ENCODE measurements at regions not wholly inside any gene's neighbourhood (a gene's known extent, or its start where the extent isn't known, plus 50 kb on each side); places are given as distances from the start of the nearest gene placed in this dataset.

DNA sequence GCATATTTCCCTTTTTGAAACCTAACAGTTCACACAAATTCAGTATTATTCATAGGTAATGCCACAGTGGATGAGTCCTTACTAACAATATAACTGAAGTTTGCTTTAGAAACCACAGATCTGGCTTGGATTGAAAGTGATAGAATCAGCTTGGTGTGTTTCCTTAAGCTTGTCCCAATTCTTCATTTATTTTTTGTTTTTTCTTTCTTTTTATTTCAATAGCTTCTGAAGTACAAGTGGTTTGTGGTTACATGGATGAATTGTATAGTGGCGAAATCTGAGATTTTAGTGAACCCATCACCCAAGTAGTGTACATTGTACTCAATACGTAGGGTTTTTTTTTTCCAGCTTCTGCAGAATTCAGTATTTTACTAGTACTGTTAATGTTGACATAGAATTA lies 518.2 kb upstream of the SEMA3D start:
- no peak for DNase-seq (ENCODE audit: extremely low spot score)
- Histone ChIP-seq H3K27me3 (no peaks in the 10 kb centered on the region), H3K4me1 (no peaks in the 10 kb centered on the region), H3K27ac (replicated peaks in 1 of 4) (no peak overlapping the region), H3K4me3 (no peak overlapping the region), H3K36me3 (no peaks in the 10 kb centered on the region), H3K9me3 (no peaks in the 10 kb centered on the region)
- TF ChIP-seq POLR2AphosphoS5 (IDR thresholded peaks at IDR 0.05) (no peak), EP300 (IDR thresholded peaks at IDR 0.05) (no peak), POLR2A (IDR thresholded peaks at IDR 0.05; ENCODE audit: low read depth) (no peak)
- TF ChIP-seq, protein P1, sequence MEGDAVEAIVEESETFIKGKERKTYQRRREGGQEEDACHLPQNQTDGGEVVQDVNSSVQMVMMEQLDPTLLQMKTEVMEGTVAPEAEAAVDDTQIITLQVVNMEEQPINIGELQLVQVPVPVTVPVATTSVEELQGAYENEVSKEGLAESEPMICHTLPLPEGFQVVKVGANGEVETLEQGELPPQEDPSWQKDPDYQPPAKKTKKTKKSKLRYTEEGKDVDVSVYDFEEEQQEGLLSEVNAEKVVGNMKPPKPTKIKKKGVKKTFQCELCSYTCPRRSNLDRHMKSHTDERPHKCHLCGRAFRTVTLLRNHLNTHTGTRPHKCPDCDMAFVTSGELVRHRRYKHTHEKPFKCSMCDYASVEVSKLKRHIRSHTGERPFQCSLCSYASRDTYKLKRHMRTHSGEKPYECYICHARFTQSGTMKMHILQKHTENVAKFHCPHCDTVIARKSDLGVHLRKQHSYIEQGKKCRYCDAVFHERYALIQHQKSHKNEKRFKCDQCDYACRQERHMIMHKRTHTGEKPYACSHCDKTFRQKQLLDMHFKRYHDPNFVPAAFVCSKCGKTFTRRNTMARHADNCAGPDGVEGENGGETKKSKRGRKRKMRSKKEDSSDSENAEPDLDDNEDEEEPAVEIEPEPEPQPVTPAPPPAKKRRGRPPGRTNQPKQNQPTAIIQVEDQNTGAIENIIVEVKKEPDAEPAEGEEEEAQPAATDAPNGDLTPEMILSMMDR (IDR thresholded peaks at IDR 0.05): no peak
- WGBS: 96% methylated on average over 2 of the region's 2 CpGs
- intact Hi-C loops (cut with DNase I): no loop called here

DNA sequence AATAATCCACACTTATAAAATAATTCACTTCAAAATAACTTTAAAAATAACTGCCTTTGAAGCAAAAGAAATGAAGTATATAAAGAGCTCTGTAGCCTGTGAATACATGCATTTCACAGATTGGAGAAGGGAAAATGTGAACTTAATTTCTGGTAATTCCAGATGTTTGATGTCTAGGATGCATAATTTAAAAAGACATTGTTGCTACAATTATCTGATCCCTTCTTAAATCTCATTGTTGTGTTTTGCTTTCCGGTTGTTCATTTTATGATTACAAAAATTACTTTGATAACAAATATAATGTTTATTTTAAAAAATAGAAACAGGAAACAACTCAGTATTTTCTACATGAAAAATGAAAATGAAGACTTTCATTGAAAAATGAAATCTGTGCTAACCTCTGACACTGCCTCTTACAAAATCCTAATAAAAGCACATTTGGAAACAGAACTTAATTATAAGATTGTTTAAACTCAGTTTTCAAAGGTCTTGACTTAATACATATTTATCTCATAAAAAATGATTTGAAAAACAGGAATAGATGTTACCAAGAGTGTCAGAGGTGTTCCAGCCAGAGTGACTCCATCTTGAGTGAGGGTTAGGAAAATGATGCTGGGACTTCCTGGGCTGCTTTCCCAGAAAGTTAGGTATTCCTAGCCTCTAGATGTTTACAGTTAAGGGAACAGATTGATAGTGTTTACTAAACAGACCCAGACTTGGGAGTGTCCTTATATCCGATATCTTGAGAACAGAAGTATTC lies 516.6 kb upstream of the SEMA3D start:
- TF ChIP-seq, protein P1 (IDR thresholded peaks at IDR 0.05): no peak
- no peak for TF ChIP-seq POLR2A (IDR thresholded peaks at IDR 0.05; ENCODE audit: low read depth)
- DNase-seq (ENCODE audit: extremely low spot score): no peak
- Histone ChIP-seq H3K4me1 (no peaks in the 10 kb centered on the region), H3K4me3 (no peak overlapping the region), H3K36me3 (no peaks in the 10 kb centered on the region), H3K9me3 (no peaks in the 10 kb centered on the region), H3K27ac (replicated peaks in 1 of 4) (no peak overlapping the region), H3K27me3 (no peaks in the 10 kb centered on the region)
- 69% methylated on average over 2 of the region's 2 CpGs for WGBS
- intact Hi-C loops (cut with DNase I): no loop called here

DNA sequence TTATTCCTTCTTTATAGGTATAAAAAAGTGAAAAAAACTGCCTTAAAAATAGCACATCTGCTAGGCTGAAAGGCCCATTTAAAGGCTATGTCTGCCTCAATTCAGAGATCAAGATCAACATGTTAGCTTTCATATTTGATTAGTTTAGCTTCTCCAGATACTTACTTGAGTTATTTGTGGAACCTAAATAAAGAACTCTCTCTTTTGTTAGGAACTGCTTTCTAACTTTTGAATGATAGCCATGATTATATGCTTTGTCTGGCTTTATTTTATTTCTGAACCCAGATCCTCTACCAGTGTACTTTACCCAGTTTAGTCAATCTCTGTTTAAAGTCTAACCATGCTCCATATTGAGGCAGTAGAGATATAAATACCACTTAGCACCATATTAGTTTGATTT lies 515.5 kb upstream of the SEMA3D start:
- TF ChIP-seq, protein P1 (IDR thresholded peaks at IDR 0.05): no peak
- TF ChIP-seq POLR2AphosphoS5 (IDR thresholded peaks at IDR 0.05) (no peak), EP300 (IDR thresholded peaks at IDR 0.05) (no peak), POLR2A (IDR thresholded peaks at IDR 0.05; ENCODE audit: low read depth) (no peak)
- Histone ChIP-seq H3K27ac (replicated peaks in 1 of 4) (no peak overlapping the region), H3K4me1 (no peaks in the 10 kb centered on the region), H3K4me3 (no peak overlapping the region), H3K27me3 (no peaks in the 10 kb centered on the region), H3K9me3 (no peaks in the 10 kb centered on the region), H3K36me3 (no peaks in the 10 kb centered on the region)
- no peak for DNase-seq (ENCODE audit: extremely low spot score)
- intact Hi-C loops (cut with DNase I): no loop called here

DNA sequence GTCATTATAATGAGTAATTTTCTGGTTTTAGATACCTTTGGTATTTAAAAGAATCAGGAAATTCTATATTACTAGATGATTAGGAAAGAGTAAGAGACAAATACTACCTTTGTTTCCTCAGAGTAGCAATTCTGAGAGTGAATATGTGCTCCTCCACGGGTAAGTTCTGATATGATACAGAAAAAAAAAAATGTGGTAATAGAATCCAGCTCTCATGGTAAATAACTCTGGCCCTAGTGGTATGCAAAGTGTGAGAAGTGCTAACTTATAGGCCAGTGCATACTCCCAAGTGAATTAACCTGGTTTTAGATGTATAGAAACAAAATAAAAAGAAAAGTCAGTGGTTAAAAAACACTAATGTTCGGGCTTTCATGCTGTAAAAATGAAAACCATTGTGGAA lies 512.6 kb upstream of the SEMA3D start:
- intact Hi-C loops (cut with DNase I): no loop called here
- no peak for DNase-seq (ENCODE audit: extremely low spot score)
- no peaks in the 10 kb centered on the region for H3K27me3 ChIP-seq
- TF ChIP-seq EP300 (IDR thresholded peaks at IDR 0.05) (no peak), POLR2A (IDR thresholded peaks at IDR 0.05; ENCODE audit: low read depth) (no peak), POLR2AphosphoS5 (IDR thresholded peaks at IDR 0.05) (no peak)
- TF ChIP-seq, protein P1 (IDR thresholded peaks at IDR 0.05): no peak
- WGBS: 91% methylated on average over 2 of the region's 2 CpGs
- no peaks in the 10 kb centered on the region for H3K36me3 ChIP-seq
- H3K27ac ChIP-seq (replicated peaks in 1 of 4): no peak overlapping the region
- no peaks in the 10 kb centered on the region for H3K9me3 ChIP-seq
- H3K4me1 ChIP-seq: no peaks in the 10 kb centered on the region
- no peak overlapping the region for H3K4me3 ChIP-seq

DNA sequence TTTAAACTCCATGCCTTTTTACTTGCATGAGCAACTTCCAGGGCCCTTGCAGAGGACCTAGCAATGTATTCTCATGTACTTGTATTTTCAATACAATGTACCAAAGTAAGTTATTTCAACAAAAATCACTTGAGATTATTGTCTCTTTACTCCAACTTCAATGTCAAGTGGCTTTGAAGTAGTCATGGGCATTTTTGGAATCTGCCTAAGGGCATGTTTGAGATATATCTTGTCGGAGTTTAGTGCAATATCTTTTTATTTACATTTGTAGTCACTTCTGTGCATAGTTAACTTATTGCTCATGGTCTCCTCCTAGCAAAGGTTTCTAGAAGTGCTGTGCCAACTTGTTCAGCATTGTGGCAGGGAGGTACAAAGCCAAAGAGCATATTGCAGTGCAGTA lies 508.7 kb upstream of the SEMA3D start:
- DNase-seq (ENCODE audit: extremely low spot score): no peak
- WGBS: 48% methylated on average over 1 of the region's 1 CpG

More for the DNA sequence above, 508.7 kb upstream of the SEMA3D start:
- Histone ChIP-seq H3K9me3 (no peaks in the 10 kb centered on the region), H3K4me3 (no peak overlapping the region), H3K27ac (replicated peaks in 1 of 4) (no peak overlapping the region), H3K27me3 (no peaks in the 10 kb centered on the region), H3K4me1 (no peaks in the 10 kb centered on the region), H3K36me3 (no peaks in the 10 kb centered on the region)
- TF ChIP-seq POLR2AphosphoS5 (IDR thresholded peaks at IDR 0.05): no peak
- no peak for TF ChIP-seq EP300 (IDR thresholded peaks at IDR 0.05)
- TF ChIP-seq, protein P1 (IDR thresholded peaks at IDR 0.05): no peak
- no peak for TF ChIP-seq POLR2A (IDR thresholded peaks at IDR 0.05; ENCODE audit: low read depth)
- intact Hi-C loops (cut with DNase I): no loop called here

Data from esophagus muscularis mucosa (tissue), 4 donors.